Left ventricle myocardium inferior (tissue), 1 donor: ENCODE measurements at regions not wholly inside any gene's neighbourhood (a gene's known extent, or its start where the extent isn't known, plus 50 kb on each side); places are given as distances from the start of the nearest gene placed in this dataset.

Source experiments
- DNase-seq: peaks from one replicate; pipeline ENCODE4 v3.0.0-alpha.2; 2020
- H3K27ac ChIP-seq: fragments of 200-600 bp; replicated peaks from 2 replicates; pipeline ENCODE4 v1.8.0; 2021
- H3K27me3 ChIP-seq: fragments of 200-600 bp; 2 replicates; pipeline ENCODE4 v1.8.0; 2021; ENCODE audit warnings: low read depth
- H3K36me3 ChIP-seq: fragments of 200-600 bp; 2 replicates; pipeline ENCODE4 v1.8.0; 2021
- H3K4me1 ChIP-seq: fragments of 200-600 bp; 2 replicates; pipeline ENCODE4 v1.8.0; 2021
- H3K4me3 ChIP-seq: fragments of 200-600 bp; 2 replicates; pipeline ENCODE4 v1.8.0; 2021; ENCODE audit warnings: mild to moderate bottlenecking, moderate library complexity
- H3K9me3 ChIP-seq: fragments of 200-600 bp; replicated peaks from 2 replicates; pipeline ENCODE4 v1.8.0; 2021
- CTCF ChIP-seq: fragments of 200-600 bp; IDR thresholded peaks from 2 replicates; pipeline ENCODE4 v1.8.0; 2021; ENCODE audit warnings: antibody characterized with exemption, mild to moderate bottlenecking, borderline replicate concordance
- intact Hi-C: fragments of 100-400 bp; cut with micrococcal nuclease; formaldehyde crosslinking; loops from one replicate; pipeline ENCODE4 v1.11.0; 2022
- donor health status: DM: no; HTN: yes; CAD: no; lungs with severe emphysema.

GRCh38 chr9:89696780-89697179 lies 92.0 kb downstream of the GADD45G start:
- intact Hi-C loops, result no loop called here
- no peaks in the 10 kb centered on the region for H3K9me3 ChIP-seq
- no peaks in the 10 kb centered on the region for H3K36me3 ChIP-seq
- TF ChIP-seq CTCF, result no peak
- H3K27ac ChIP-seq, result no peak overlapping the region
- peaks cover 6% of the 10 kb centered on the region for H3K4me1 ChIP-seq
- no peak overlapping the region for H3K4me3 ChIP-seq
- no peaks in the 10 kb centered on the region for H3K27me3 ChIP-seq
- DNase-seq, result no peak

- DNase-seq, result no peak
- Histone ChIP-seq H3K9me3 (no peaks in the 10 kb centered on the region), H3K27me3 (no peaks in the 10 kb centered on the region), H3K27ac (no peak overlapping the region), H3K4me1 (peaks cover 6% of the 10 kb centered on the region), H3K4me3 (no peak overlapping the region), H3K36me3 (no peaks in the 10 kb centered on the region)
- intact Hi-C loops, result no loop called here
- TF ChIP-seq CTCF, result no peak
Measured at GRCh38 chr9:89697553-89697952, 92.7 kb downstream of the GADD45G start.

- Histone ChIP-seq H3K36me3 (no peaks in the 10 kb centered on the region), H3K27me3 (no peaks in the 10 kb centered on the region), H3K9me3 (no peaks in the 10 kb centered on the region), H3K27ac (no peak overlapping the region), H3K4me3 (no peak overlapping the region), H3K4me1 (peaks cover 6% of the 10 kb centered on the region)
- DNase-seq, result no peak
- no peak for TF ChIP-seq CTCF
- intact Hi-C loops, result no loop called here
Measured at GRCh38 chr9:89698411-89699005, 93.7 kb downstream of the GADD45G start.

GRCh38 chr9:89699646-89700045 lies 94.8 kb downstream of the GADD45G start:
- no peak for TF ChIP-seq CTCF
- Histone ChIP-seq H3K4me3 (no peak overlapping the region), H3K9me3 (no peaks in the 10 kb centered on the region), H3K36me3 (no peaks in the 10 kb centered on the region), H3K27me3 (no peaks in the 10 kb centered on the region), H3K27ac (no peak overlapping the region), H3K4me1 (peaks cover 6% of the 10 kb centered on the region)
- no peak for DNase-seq
- intact Hi-C loops, result no loop called here

GRCh38 chr9:89701221-89701798 lies 96.5 kb downstream of the GADD45G start:
- no peak for TF ChIP-seq CTCF
- Histone ChIP-seq H3K27me3 (no peaks in the 10 kb centered on the region), H3K27ac (no peak overlapping the region), H3K4me3 (no peak overlapping the region), H3K36me3 (no peaks in the 10 kb centered on the region), H3K9me3 (no peaks in the 10 kb centered on the region), H3K4me1 (peaks cover 6% of the 10 kb centered on the region)
- intact Hi-C loops, result no loop called here
- DNase-seq, result no peak
